Vagina (tissue), 2 donors: ENCODE measurements at regions not wholly inside any gene's neighbourhood (a gene's known extent, or its start where the extent isn't known, plus 50 kb on each side); places are given as distances from the start of the nearest gene placed in this dataset.

Experiments
- CTCF ChIP-seq, 3 experiments: fragments of 450-650 bp in 2 of 3; fragments of 200-600 bp in 1 of 3; sonication (generic) in 1 of 3; IDR thresholded peaks; one replicate each; pipeline ENCODE4 v1.5.1; 2017 to 2019; ENCODE audit warnings: antibody characterized with exemption in 3 of 3, mild to moderate bottlenecking in 2 of 3, moderate library complexity in 2 of 3
- POLR2A ChIP-seq, 2 donors: fragments of 450-650 bp; IDR thresholded peaks; one replicate each; pipeline ENCODE4 v1.6.1; 2017; ENCODE audit warnings: antibody characterized with exemption in 2 of 2, mild to moderate bottlenecking in 2 of 2, moderate library complexity in 2 of 2
- POLR2AphosphoS5 ChIP-seq, 2 donors: sonication (generic); formaldehyde crosslinking; IDR thresholded peaks; one replicate each; pipeline ENCODE4 v1.9.0; 2017; ENCODE audit warnings: antibody characterized with exemption in 2 of 2, mild to moderate bottlenecking in 2 of 2, low read depth in 1 of 2; ENCODE audit not compliant: insufficient read depth in 1 of 2

GRCh38 chr4:155506745-155507144 lies 130.0 kb upstream of the MAP9 start:
- no peak for TF ChIP-seq POLR2A (IDR thresholded peaks at IDR 0.05)
- no peak for TF ChIP-seq CTCF (IDR thresholded peaks at IDR 0.05)
- TF ChIP-seq POLR2AphosphoS5 (IDR thresholded peaks at IDR 0.05; ENCODE audit: insufficient read depth in 1 of 2, low read depth in 1 of 2), result no peak
